HL-60 (cell line): ENCODE measurements at regions not wholly inside any gene's neighbourhood (a gene's known extent, or its start where the extent isn't known, plus 50 kb on each side); places are given as distances from the start of the nearest gene placed in this dataset.

Experiments used
- DNase-seq, 2 experiments: peaks; one replicate each; pipeline ENCODE4 v3.0.0-alpha.2; 2010 to 2020; ENCODE audit warnings: low read depth in 1 of 2, low spot score in 1 of 2
- H3K27ac ChIP-seq: fragments of 250-450 bp; sonication (Bioruptor Pico); replicated peaks from 2 replicates; pipeline ENCODE4 v1.5.1; 2020; ENCODE audit warnings: mild to moderate bottlenecking, moderate library complexity
- H3K27me3 ChIP-seq: fragments of 250-450 bp; sonication (Bioruptor Pico); 2 replicates; pipeline ENCODE4 v1.5.1; 2021; ENCODE audit warnings: mild to moderate bottlenecking, moderate library complexity; ENCODE audit not compliant: insufficient read depth, poor library complexity, severe bottlenecking
- H3K4me3 ChIP-seq: replicated peaks from 2 replicates; pipeline ENCODE4 v1.5.1; 2011; ENCODE audit warnings: mild to moderate bottlenecking, control low read depth, low read length; ENCODE audit not compliant: insufficient read depth
- CTCF ChIP-seq: IDR thresholded peaks from one replicate; pipeline ENCODE4 v1.5.1; 2011; ENCODE audit warnings: low read length, control low read depth, inconsistent platforms; ENCODE audit not compliant: insufficient read depth
- GABPA ChIP-seq: IDR thresholded peaks from 2 replicates; pipeline ENCODE4 v1.6.1; 2012; ENCODE audit warnings: low read depth
- POLR2AphosphoS5 ChIP-seq: IDR thresholded peaks from 2 replicates; pipeline ENCODE4 v1.6.1; 2012; ENCODE audit warnings: low read depth
- REST ChIP-seq: IDR thresholded peaks from 2 replicates; pipeline ENCODE4 v1.6.1; 2012; ENCODE audit warnings: low read depth; ENCODE audit not compliant: insufficient replicate concordance
- SPI1 ChIP-seq: IDR thresholded peaks from 2 replicates; pipeline ENCODE4 v1.6.1; 2012; ENCODE audit warnings: low read depth, mild to moderate bottlenecking, borderline replicate concordance

- DNase-seq = no peak
- no peak overlapping the region for H3K4me3 ChIP-seq
- H3K27ac ChIP-seq = no peak overlapping the region
- TF ChIP-seq POLR2AphosphoS5 (no peak), SPI1 (no peak), GABPA (no peak), CTCF (no peak), REST (no peak)
- no peaks in the 10 kb centered on the region for H3K27me3 ChIP-seq
These were observed 1444.5 kb upstream of the CADM2 start for GRCh38 chr3:83514130-83514914.

GRCh38 chr3:83515123-83515522, 1443.7 kb upstream of the CADM2 start:
- Histone ChIP-seq H3K27me3 (no peaks in the 10 kb centered on the region), H3K4me3 (no peak overlapping the region), H3K27ac (no peak overlapping the region)
- TF ChIP-seq REST (no peak), SPI1 (no peak), POLR2AphosphoS5 (no peak), CTCF (no peak), GABPA (no peak)
- DNase-seq = no peak

GRCh38 chr3:83523470-83524073, 1435.2 kb upstream of the CADM2 start:
- TF ChIP-seq CTCF (peak; percentile 69), REST (no peak), GABPA (no peak)
- Histone ChIP-seq H3K4me3 (no peak overlapping the region), H3K27ac (no peak overlapping the region), H3K27me3 (no peaks in the 10 kb centered on the region)
- DNase-seq = peak; percentile 21 to 59
